Prostate gland (tissue), 2 donors: ENCODE measurements at regions not wholly inside any gene's neighbourhood (a gene's known extent, or its start where the extent isn't known, plus 50 kb on each side); places are given as distances from the start of the nearest gene placed in this dataset.

ENCODE experiments used
- POLR2A ChIP-seq: fragments of 450-650 bp; IDR thresholded peaks from one replicate; pipeline ENCODE4 v1.6.1; 2016; ENCODE audit warnings: antibody characterized with exemption, mild to moderate bottlenecking
- POLR2AphosphoS5 ChIP-seq: sonication (generic); formaldehyde crosslinking; IDR thresholded peaks from one replicate; pipeline ENCODE4 v1.6.1; 2017; ENCODE audit warnings: antibody characterized with exemption
- TF ChIP-seq, protein P1 (sequence below), 4 experiments: fragments of 200-600 bp in 2 of 4; fragments of 450-650 bp in 2 of 4; sonication (generic) in 2 of 4; IDR thresholded peaks; 1 replicate in 3 of 4; 2 replicates in 1 of 4; pipeline ENCODE4 v1.5.1; 2016 to 2019; ENCODE audit warnings: antibody characterized with exemption in 4 of 4, mild to moderate bottlenecking in 2 of 4, moderate library complexity in 2 of 4

DNA sequence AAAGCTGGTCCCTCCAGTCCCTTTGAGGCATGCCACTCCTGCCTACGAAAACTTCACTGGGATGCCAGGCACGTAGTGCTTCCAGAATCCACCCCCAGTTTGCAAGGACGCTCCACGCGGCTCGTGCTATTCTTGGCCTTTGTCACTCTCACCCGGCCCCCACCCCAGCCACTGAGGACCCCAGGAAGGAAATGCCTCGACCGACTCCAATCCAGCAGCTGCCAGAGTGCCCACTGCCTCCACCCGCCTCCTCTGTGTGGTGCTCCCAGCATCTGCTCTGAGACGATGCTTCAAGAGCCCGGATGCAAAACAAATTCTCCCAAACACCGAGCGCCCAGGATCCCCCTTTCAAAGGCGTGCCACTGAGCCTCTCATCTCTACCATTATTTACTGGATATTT, 123.9 kb downstream of the RFLNA start:
- TF ChIP-seq POLR2A = no peak
- TF ChIP-seq, protein P1, sequence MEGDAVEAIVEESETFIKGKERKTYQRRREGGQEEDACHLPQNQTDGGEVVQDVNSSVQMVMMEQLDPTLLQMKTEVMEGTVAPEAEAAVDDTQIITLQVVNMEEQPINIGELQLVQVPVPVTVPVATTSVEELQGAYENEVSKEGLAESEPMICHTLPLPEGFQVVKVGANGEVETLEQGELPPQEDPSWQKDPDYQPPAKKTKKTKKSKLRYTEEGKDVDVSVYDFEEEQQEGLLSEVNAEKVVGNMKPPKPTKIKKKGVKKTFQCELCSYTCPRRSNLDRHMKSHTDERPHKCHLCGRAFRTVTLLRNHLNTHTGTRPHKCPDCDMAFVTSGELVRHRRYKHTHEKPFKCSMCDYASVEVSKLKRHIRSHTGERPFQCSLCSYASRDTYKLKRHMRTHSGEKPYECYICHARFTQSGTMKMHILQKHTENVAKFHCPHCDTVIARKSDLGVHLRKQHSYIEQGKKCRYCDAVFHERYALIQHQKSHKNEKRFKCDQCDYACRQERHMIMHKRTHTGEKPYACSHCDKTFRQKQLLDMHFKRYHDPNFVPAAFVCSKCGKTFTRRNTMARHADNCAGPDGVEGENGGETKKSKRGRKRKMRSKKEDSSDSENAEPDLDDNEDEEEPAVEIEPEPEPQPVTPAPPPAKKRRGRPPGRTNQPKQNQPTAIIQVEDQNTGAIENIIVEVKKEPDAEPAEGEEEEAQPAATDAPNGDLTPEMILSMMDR (IDR thresholded peaks at IDR 0.05) = no peak
- TF ChIP-seq POLR2AphosphoS5 = no peak
